HepG2 (cell line): ENCODE measurements at regions not wholly inside any gene's neighbourhood (a gene's known extent, or its start where the extent isn't known, plus 50 kb on each side); places are given as distances from the start of the nearest gene placed in this dataset.

Experiments used
- BCL3 ChIP-seq: sonication (generic); formaldehyde crosslinking; IDR thresholded peaks from 2 replicates; pipeline ENCODE4 v1.5.1; 2020; ENCODE audit warnings: mild to moderate bottlenecking, missing genetic modification reagents, moderate library complexity
- GRHL1 ChIP-seq: sonication (generic); formaldehyde crosslinking; conservative IDR thresholded peaks from 2 replicates; pipeline ENCODE4 v1.8.0; 2022; ENCODE audit warnings: missing genetic modification reagents
- HDAC6 ChIP-seq: fragments of 200-600 bp; sonication (generic); IDR thresholded peaks from 2 replicates; pipeline ENCODE4 v1.7.0; 2017; ENCODE audit warnings: mild to moderate bottlenecking, antibody characterized with exemption, low read length, low read depth
- MTA1 ChIP-seq: sonication (generic); formaldehyde crosslinking; IDR thresholded peaks from 2 replicates; pipeline ENCODE4 v1.4.0; 2020; ENCODE audit warnings: missing genetic modification reagents, mild to moderate bottlenecking, borderline replicate concordance
- MYPOP ChIP-seq: sonication (generic); formaldehyde crosslinking; IDR thresholded peaks from 2 replicates; pipeline ENCODE4 v1.8.1; 2023; ENCODE audit warnings: mild to moderate bottlenecking, moderate library complexity, missing genetic modification reagents
- NCOR1 ChIP-seq: fragments of 200-600 bp; sonication (generic); IDR thresholded peaks from 2 replicates; pipeline ENCODE4 v1.7.0; 2017; ENCODE audit warnings: antibody characterized with exemption, low read length, borderline replicate concordance
- ZNF33A ChIP-seq: sonication (generic); formaldehyde crosslinking; IDR thresholded peaks from 2 replicates; pipeline ENCODE4 v1.5.1; 2020; ENCODE audit warnings: missing genetic modification reagents, mild to moderate bottlenecking, moderate library complexity, borderline replicate concordance
- ZNF749 ChIP-seq: sonication (generic); formaldehyde crosslinking; IDR thresholded peaks from 2 replicates; pipeline ENCODE4 v1.8.0; 2022; ENCODE audit warnings: mild to moderate bottlenecking, missing genetic modification reagents, moderate library complexity, borderline replicate concordance
- ZSCAN30 ChIP-seq: sonication (generic); formaldehyde crosslinking; IDR thresholded peaks from 2 replicates; pipeline ENCODE4 v1.5.0; 2020; ENCODE audit warnings: mild to moderate bottlenecking, missing genetic modification reagents

- TF ChIP-seq ZNF749 (CRISPR knock-in tag), result no peak
- TF ChIP-seq MYPOP (CRISPR knock-in tag), result no peak
- no peak for TF ChIP-seq BCL3 (CRISPR knock-in tag)
- no peak for TF ChIP-seq ZNF33A (CRISPR knock-in tag)
- TF ChIP-seq GRHL1 (CRISPR knock-in tag), result no peak
- no peak for TF ChIP-seq ZSCAN30
- TF ChIP-seq HDAC6, result no peak
- TF ChIP-seq NCOR1, result no peak
- no peak for TF ChIP-seq MTA1 (CRISPR knock-in tag)
Observed at GRCh38 chr13:50299546-50300249, 284.5 kb downstream of the KCNRG start (continued).
